ENCODE measurements at regions not wholly inside any gene's neighbourhood (a gene's known extent, or its start where the extent isn't known, plus 50 kb on each side); places are given as distances from the start of the nearest gene placed in this dataset.

DNA sequence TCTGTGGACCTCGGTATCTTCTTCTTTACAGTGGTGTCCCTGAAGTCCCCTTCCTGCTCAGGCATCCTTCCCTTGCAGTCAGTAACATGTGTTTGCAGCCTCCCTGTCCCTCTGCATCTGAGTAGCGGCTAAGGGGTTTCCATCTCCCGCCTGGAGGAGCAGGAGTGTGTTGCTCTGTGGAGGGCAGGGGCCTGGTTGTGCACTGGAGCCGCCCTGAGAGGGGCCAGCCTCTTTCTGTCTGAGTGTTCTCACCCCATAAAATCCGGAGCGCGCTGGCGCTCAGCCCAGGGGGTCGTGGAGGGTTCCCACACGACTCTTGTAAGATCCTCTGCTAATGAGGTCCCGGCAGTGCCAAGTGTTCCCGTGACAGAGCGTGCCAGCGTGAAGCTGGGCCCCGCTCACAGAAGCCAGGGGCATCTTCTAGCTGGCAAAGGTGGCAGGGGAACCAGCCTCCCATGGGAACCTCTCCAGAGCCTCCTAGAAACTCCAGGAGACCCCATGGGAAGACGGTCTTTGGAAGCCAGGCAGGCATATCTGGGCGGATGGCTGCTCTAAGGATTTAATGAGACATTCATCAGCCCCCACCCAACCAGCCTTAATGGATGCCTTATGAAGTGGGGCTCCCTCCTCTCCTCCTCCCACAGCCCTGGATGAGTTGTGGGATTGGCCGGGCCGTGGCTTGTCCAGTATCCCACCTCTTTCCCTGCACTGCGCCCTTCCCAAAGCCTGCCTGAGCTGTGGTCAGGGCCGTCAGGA lies 91.4 kb upstream of the GSE1 start:
- TF ChIP-seq FOXP2 (optimal IDR thresholded peaks at IDR 0.05; ENCODE audit: control extremely low read depth, extremely low read length, insufficient read depth): no peak
- no peak for TF ChIP-seq EZH2 (IDR thresholded peaks at IDR 0.05)
- TF ChIP-seq POLR2AphosphoS5 (IDR thresholded peaks at IDR 0.05; ENCODE audit: borderline replicate concordance, low read depth, low read length): no peak

DNA sequence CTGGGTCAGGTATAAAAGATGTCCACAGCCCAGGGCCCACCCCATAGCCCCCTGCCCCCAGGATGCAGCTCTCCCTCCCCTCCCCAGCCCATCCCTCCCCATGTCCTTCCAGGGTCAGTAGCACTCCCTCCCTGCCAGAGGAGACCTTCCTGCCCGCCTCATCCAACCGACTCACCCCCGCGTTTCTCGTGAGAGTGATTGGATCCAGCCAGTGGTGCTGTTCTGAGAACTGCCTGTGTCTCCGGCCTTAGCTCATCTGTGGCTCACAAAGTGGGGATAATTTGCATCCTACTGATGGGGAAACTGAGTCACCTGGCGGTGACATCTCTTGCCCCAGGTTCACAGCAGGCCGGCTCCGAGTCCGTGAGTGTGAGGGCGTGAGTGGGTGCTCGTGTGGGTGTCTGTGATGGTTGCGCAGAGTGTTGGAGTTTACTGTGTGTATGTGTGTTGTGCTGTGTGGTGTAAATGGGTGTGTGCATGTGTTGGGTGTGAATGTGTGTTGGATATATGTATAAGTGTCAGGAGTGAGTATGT lies 90.7 kb upstream of the GSE1 start:
- Histone ChIP-seq H3K4me3 (no peak overlapping the region), H3K9ac (ENCODE audit: insufficient read length) (no peak overlapping the region), H3K9me3 (ENCODE audit: low read depth, low read length) (no peaks in the 10 kb centered on the region), H3K36me3 (ENCODE audit: insufficient read depth, low read length) (no peaks in the 10 kb centered on the region), H3K27ac (no peak overlapping the region)
- no peak for TF ChIP-seq POLR2AphosphoS5 (IDR thresholded peaks at IDR 0.05; ENCODE audit: borderline replicate concordance, low read depth, low read length)
- no peak for TF ChIP-seq EZH2 (IDR thresholded peaks at IDR 0.05)
- TF ChIP-seq FOXP2 (optimal IDR thresholded peaks at IDR 0.05; ENCODE audit: control extremely low read depth, extremely low read length, insufficient read depth): no peak
- DNase-seq (ENCODE audit: low read depth, low spot score): no peak

More for the DNA sequence above, 91.4 kb upstream of the GSE1 start:
- Histone ChIP-seq H3K27ac (no peak overlapping the region), H3K36me3 (ENCODE audit: insufficient read depth, low read length) (no peaks in the 10 kb centered on the region), H3K9me3 (ENCODE audit: low read depth, low read length) (no peaks in the 10 kb centered on the region), H3K9ac (ENCODE audit: insufficient read length) (no peak overlapping the region), H3K4me3 (no peak overlapping the region)
- no peak for DNase-seq (ENCODE audit: low read depth, low spot score)

DNA sequence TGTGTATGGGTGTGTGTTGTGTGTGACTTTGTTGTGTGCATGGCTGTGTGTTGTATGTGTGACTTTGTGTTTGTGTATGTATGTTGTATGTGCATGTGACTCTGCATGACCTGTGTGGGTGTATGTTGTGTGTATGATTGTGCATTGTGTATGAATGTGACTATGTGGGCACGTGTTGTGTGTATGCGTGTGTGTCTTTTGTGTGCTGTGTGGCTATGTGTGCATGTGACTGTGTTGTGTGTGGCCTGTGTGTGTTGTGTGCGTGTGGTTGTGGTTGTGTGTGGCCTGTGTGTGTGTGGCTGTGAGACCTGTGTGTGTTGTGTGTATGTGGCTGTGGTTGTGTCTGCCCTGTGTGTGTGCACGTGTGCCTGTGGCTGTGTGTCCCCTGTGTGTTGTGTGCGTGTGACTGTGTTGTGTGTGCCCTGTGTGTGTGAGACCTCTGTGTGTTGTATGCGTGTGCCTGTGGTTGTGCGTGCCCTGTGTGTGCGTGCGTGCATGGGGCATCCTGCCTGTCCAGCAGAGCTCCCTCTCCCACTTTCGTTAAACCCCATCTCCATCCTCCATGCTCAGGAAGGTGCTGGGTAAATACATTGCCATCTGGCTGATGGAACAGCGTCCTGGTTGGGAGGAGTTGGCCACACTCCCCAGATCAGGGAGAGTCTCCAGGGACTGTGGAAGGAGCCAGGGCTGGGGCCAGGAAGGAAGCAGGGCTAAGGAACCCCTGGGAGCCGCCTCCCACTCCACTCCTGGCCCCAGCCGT lies 90.1 kb upstream of the GSE1 start:
- no peak for DNase-seq (ENCODE audit: low read depth, low spot score)
- TF ChIP-seq FOXP2 (optimal IDR thresholded peaks at IDR 0.05; ENCODE audit: control extremely low read depth, extremely low read length, insufficient read depth): no peak
- TF ChIP-seq POLR2AphosphoS5 (IDR thresholded peaks at IDR 0.05; ENCODE audit: borderline replicate concordance, low read depth, low read length): no peak
- TF ChIP-seq EZH2 (IDR thresholded peaks at IDR 0.05): no peak
- Histone ChIP-seq H3K27ac (no peak overlapping the region), H3K4me3 (no peak overlapping the region), H3K9ac (ENCODE audit: insufficient read length) (no peak overlapping the region), H3K36me3 (ENCODE audit: insufficient read depth, low read length) (no peaks in the 10 kb centered on the region), H3K9me3 (ENCODE audit: low read depth, low read length) (no peaks in the 10 kb centered on the region)

GRCh38 chr16:85523602-85524364 lies 89.3 kb upstream of the GSE1 start:
- H3K9ac ChIP-seq (ENCODE audit: insufficient read length): no peak overlapping the region
- DNase-seq (ENCODE audit: low read depth, low spot score): no peak
- H3K9me3 ChIP-seq (ENCODE audit: low read depth, low read length): no peaks in the 10 kb centered on the region
- TF ChIP-seq EZH2 (IDR thresholded peaks at IDR 0.05) (no peak), POLR2AphosphoS5 (IDR thresholded peaks at IDR 0.05; ENCODE audit: borderline replicate concordance, low read depth, low read length) (no peak), FOXP2 (optimal IDR thresholded peaks at IDR 0.05; ENCODE audit: control extremely low read depth, extremely low read length, insufficient read depth) (no peak)
- H3K4me3 ChIP-seq: no peak overlapping the region
- no peak overlapping the region for H3K27ac ChIP-seq
- H3K36me3 ChIP-seq (ENCODE audit: insufficient read depth, low read length): no peaks in the 10 kb centered on the region

DNA sequence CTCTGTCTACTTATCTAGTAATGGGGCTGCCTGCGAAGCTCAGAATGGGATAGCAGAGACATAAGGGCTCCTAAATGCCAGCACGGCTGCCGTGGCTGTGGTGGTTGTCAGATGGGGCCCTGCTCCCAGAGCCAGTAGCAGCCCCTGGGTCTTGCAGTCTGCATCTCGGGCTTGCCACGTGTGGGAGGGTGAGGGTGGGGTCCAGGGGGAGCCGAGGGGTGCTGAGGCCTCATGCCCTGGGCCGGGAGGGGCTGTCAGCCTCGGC lies 88.8 kb upstream of the GSE1 start:
- H3K36me3 ChIP-seq (ENCODE audit: insufficient read depth, low read length): no peaks in the 10 kb centered on the region
- no peak for DNase-seq (ENCODE audit: low read depth, low spot score)
- no peak overlapping the region for H3K27ac ChIP-seq
- no peaks in the 10 kb centered on the region for H3K9me3 ChIP-seq (ENCODE audit: low read depth, low read length)
- H3K4me3 ChIP-seq: no peak overlapping the region
- no peak overlapping the region for H3K9ac ChIP-seq (ENCODE audit: insufficient read length)
- TF ChIP-seq FOXP2 (optimal IDR thresholded peaks at IDR 0.05; ENCODE audit: control extremely low read depth, extremely low read length, insufficient read depth) (no peak), POLR2AphosphoS5 (IDR thresholded peaks at IDR 0.05; ENCODE audit: borderline replicate concordance, low read depth, low read length) (no peak), EZH2 (IDR thresholded peaks at IDR 0.05) (no peak)

DNA sequence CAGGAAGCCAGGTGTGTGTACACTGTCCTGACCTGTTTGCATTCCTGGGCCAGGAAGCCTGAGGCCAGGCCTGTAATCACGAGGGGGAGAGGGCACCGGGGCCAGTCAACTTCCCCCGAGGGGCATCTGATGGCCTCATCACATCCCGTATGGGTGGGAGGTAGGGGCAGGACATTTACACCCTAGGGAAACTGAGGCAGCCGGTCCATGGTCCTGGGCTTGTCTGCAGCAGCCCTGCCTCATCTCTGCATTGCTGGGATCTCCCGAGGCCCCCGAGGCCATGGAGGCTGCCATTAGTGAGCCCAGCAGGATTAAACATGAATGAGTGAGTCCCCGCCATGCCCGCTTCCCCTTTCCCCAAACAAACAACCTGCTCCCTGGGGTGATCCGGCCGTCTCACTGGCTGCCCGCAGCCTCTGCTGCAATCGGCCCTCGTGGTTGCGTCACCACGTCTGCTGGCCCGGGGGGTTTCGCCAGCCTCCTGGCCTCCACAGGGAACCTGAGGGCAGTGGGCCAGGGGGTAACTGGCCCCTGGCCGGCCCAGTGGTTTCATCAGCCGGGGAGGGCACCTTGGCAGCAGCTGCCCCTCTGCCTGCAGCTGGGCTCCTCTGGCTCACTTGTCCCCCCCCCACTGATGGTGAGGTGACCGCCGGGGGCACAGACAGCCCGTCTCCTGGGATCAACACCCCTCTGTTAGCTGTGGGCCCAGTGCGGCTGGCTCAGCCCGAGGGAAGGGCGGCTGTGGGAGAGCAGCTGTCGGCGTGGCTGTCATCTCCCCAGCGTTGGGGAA lies 88.3 kb upstream of the GSE1 start:
- Histone ChIP-seq H3K9ac (ENCODE audit: insufficient read length) (no peak overlapping the region), H3K4me3 (no peak overlapping the region), H3K27ac (no peak overlapping the region), H3K9me3 (ENCODE audit: low read depth, low read length) (no peaks in the 10 kb centered on the region), H3K36me3 (ENCODE audit: insufficient read depth, low read length) (no peaks in the 10 kb centered on the region)
- DNase-seq (ENCODE audit: low read depth, low spot score): no peak
- TF ChIP-seq EZH2 (IDR thresholded peaks at IDR 0.05) (no peak), POLR2AphosphoS5 (IDR thresholded peaks at IDR 0.05; ENCODE audit: borderline replicate concordance, low read depth, low read length) (no peak), FOXP2 (optimal IDR thresholded peaks at IDR 0.05; ENCODE audit: control extremely low read depth, extremely low read length, insufficient read depth) (no peak)

DNA sequence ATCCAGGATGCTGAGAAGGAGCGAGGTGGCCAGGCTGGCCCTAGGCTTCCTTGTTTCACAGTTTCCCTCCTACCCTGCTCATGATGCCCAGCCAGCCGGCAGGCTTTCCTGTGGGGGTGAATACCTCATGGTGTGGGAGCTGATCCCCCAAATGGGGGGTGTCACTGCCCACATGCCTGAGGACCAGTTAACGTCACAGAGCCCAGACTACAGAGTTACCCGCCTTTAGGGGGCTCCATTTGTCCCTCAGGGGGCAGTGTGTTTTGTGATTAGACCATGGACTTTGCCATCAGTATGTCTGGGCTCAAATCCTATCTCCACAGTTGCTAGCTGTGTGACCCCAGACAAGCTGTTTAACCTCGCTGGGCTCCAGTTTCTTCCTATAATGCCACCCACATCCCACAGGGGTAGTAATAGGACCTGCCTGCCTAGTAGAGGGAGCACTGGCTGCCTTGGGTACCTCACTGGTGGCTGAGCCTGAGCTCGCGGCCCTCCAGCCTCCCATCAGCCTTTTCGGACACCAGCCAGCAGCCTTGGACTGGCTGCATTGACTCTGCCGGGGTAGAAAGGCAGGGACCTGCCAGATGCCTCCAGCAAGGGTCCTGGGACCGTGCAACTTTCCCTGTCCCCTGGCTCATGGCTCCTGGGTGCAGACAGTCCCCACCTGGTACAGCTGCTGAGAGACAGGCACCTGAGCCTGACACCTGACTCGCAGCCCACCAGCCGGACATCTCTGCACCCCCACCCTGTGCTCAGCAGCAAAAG lies 87.5 kb upstream of the GSE1 start:
- no peak overlapping the region for H3K9ac ChIP-seq (ENCODE audit: insufficient read length)
- TF ChIP-seq POLR2AphosphoS5 (IDR thresholded peaks at IDR 0.05; ENCODE audit: borderline replicate concordance, low read depth, low read length): no peak
- TF ChIP-seq EZH2 (IDR thresholded peaks at IDR 0.05): no peak
- no peak for TF ChIP-seq FOXP2 (optimal IDR thresholded peaks at IDR 0.05; ENCODE audit: control extremely low read depth, extremely low read length, insufficient read depth)
- no peak for DNase-seq (ENCODE audit: low read depth, low spot score)
- H3K27ac ChIP-seq: no peak overlapping the region
- no peak overlapping the region for H3K4me3 ChIP-seq
- no peaks in the 10 kb centered on the region for H3K36me3 ChIP-seq (ENCODE audit: insufficient read depth, low read length)
- no peaks in the 10 kb centered on the region for H3K9me3 ChIP-seq (ENCODE audit: low read depth, low read length)
